HG03103 (cell line): ENCODE measurements at regions not wholly inside any gene's neighbourhood (a gene's known extent, or its start where the extent isn't known, plus 50 kb on each side); places are given as distances from the start of the nearest gene placed in this dataset.
"Not testable (repeated sequence)": the region's sequence is repeated elsewhere in the genome, so short reads cannot be mapped to it uniquely, and the experiment has no call there.

ENCODE experiments used
- ATAC-seq: cut with Tn5 transposase; IDR thresholded peaks from one replicate; pipeline ENCODE4 v1.9.1; 2021; ENCODE audit warnings: low read depth; ENCODE audit not compliant: unreplicated experiment

- ATAC-seq: peak; percentile 85
These were observed 119.9 kb upstream of the TMEM45B start for GRCh38 chr11:129695571-129696308.

DNA sequence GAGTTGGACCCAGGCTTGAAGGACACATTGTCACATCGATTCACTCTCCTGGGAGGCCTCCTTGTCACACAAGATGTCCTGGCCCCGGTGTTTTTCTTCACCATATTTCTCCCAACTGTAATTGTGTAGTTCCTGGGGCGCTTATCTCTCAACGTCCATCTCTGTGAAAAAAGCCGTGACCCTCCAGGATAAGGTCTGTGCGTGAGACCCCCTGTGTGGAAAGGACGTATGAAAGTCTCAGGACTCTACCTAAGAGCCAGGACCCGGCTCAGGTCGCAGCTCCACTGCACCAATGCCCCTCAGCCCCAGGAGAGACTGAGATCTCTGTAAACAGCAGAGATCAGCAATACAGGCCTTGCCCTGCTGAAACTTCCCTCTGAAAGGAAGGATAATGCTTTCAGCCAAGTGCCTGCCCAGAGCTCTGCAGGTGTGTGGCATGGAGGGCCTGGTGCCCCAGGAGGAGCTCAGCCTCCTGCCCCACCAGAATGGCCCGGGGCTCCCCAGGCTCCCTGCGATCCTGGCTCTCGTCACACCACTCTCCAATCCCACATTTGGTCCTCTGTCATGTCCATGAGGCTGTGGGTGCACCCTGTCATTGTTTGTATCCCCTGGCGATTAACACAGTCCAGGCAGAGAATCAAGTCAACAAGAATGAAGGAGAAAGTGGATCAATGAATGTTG lies 119.2 kb upstream of the TMEM45B start:
- no peak for ATAC-seq

DNA sequence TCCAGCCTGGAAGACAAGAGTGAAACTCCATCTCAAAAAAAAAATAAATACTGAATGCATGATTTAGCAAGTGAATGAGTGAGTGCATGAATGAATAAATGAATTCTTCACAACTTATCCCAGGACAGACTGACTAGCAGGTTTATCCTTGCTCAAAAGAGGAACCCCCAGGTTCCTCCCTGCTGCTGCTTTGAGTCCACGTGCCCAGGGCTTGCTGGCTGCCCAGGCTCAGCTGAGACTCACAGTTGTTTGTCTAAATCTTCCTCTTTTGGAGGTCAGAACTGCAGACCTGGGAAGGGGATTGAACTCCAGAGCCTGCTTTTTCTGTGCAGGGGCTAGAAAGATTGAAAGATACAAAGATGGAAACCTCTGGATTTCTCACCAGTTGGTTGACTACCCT lies 117.4 kb upstream of the TMEM45B start:
- no peak for ATAC-seq

GRCh38 chr11:129699711-129700304 lies 115.8 kb upstream of the TMEM45B start:
- ATAC-seq: no peak

GRCh38 chr11:129700701-129701100 lies 114.9 kb upstream of the TMEM45B start:
- no peak for ATAC-seq

GRCh38 chr11:129701706-129702105 lies 113.9 kb upstream of the TMEM45B start:
- no peak for ATAC-seq

DNA sequence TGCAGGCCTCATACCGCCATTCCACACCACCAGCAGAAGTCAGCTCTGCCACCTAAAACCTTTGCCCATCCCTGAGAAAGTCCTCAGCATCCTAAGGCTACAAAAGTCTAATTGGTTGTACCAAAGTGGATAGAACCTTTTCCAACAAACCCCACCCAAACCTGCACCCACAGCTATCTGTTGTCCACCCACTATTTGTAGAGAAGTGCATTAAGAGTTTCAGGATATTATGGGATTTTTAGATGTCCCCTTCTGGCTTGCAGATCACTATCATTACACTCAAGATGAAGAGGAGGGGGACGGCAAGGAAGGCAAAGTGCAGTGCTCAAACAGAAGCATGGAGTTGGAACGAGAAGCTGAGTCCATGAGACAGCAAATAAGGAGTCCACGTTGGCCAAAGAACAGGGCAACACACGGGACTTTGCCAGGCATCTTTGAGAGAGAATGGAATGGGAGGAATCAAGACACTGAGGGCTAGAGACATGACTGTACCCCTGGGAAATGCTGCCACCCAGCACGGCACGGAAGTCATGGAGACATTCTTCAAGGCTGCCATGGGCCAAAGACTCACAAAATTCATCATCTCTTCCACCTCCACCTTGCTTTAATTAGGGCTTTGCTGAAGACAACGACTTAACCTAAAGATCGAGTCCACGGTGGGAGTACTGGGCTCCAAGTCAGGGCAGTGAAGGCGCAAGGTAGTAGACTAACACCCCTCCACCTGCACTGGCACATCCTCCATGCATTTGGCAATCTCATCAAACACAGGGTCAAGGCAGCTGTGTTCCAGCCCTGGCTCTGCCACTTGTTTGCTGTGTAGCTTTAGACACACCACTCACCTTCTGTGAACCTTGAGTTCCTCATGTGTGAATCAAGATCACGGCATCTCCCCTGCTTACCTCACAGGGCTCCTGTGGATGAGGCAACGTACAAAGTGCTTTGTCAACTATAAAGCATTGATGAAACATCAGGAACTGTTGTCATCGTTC lies 112.9 kb upstream of the TMEM45B start:
- no peak for ATAC-seq

GRCh38 chr11:129703846-129704245 lies 111.8 kb upstream of the TMEM45B start:
- no peak for ATAC-seq

GRCh38 chr11:129704831-129705230 lies 110.8 kb upstream of the TMEM45B start:
- ATAC-seq: no peak

- ATAC-seq: no peak
These were observed 110.3 kb upstream of the TMEM45B start for GRCh38 chr11:129705341-129705740.

- ATAC-seq: no peak
These were observed 109.7 kb upstream of the TMEM45B start for GRCh38 chr11:129705933-129706332.

GRCh38 chr11:129709801-129710398 lies 105.7 kb upstream of the TMEM45B start:
- ATAC-seq: no peak

GRCh38 chr11:129710423-129710822 lies 105.2 kb upstream of the TMEM45B start:
- ATAC-seq: no peak

DNA sequence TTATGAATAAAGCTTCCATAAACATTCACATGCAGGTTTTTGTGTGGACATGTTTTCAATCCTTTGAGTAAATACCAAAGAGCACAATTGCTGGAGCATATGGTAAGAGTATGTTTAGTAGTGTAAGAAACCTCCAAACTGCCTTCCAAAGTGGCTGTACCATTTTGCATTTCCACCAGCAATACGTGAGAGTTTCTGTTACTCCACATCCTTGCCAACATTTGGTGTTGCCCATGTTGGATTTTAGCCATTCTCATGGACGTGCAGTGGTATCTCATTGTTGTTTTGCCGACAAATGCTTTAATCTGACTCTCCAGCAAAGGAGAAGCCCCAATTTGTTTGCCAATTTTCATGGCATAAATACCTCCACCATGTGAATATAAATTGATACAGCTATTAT lies 103.9 kb upstream of the TMEM45B start:
- no peak for ATAC-seq

DNA sequence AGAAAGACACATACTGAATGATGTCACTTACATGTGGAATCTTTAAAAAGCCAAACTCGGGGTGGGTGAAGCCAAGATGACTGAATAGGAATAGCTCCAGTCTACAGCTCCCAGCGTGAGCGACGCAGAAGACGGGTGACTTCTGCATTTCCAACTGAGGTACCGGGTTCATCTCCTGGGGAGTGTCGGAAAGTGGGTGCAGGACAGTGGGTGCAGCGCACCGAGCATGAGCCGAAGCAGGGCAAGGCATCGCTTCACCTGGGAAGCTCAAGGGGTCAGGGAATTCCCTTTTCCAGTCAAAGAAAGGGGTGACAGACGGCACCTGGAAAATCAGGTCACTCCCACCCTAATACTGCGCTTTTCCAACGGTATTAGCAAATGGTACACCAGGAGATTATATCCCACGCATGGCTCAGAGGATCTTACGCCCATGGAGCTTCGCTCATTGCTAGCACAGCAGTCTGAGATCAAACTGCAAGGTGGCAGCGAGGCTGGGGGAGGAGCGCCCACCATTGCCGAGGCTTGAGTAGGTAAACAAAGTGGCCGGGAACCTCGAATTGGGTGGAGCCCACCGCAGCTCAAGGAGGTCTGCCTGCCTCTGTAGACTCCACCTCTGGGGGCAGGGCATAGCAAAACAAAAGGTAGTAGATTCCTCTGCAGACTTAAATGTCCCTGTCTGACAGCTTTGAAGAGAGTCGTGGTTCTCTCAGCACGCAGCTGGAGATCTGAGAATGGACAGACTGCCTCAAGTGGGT lies 103.0 kb upstream of the TMEM45B start:
- ATAC-seq: not testable (repeated sequence)

DNA sequence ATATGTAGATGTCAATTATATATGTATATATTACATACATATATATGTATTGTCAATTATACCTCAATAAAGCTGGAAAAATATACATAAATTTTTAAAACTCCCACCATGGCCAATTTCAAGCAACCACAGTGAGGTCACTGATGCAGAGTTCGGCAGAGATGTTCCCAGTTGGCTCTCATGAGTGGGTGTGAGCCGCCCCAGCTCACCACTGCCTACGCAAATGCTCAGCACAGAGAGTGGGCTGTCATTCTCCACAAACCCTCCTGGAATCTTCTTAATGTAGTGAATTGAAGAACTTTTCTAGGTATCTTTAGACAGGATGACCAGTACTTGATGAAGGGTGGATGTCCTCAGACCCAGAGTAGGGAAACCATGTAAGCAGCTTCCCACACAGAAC lies 96.6 kb upstream of the TMEM45B start:
- no peak for ATAC-seq

- ATAC-seq: no peak
These were observed 95.5 kb upstream of the TMEM45B start for GRCh38 chr11:129720156-129720555.

GRCh38 chr11:129720994-129721393 lies 94.7 kb upstream of the TMEM45B start:
- ATAC-seq: no peak

DNA sequence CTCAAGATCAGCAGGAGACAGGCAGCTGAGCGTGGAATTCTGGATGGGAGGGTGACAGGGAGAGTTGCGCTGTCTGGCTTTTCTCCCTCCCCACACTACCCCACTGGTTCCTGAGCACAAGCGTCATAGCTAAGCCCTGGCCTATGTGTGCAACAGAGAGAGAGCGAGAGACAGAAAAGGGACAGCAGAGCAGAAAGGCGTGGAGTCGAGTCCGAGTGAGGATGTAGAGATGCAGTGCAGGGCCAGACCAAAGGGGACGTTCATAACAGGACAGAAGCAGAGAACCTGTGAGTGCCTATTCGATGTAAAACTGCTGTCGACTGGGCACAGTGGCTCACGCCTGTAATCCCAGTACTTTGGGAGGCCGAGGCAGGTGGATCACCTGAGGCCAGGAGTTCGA lies 94.0 kb upstream of the TMEM45B start:
- ATAC-seq: no peak

DNA sequence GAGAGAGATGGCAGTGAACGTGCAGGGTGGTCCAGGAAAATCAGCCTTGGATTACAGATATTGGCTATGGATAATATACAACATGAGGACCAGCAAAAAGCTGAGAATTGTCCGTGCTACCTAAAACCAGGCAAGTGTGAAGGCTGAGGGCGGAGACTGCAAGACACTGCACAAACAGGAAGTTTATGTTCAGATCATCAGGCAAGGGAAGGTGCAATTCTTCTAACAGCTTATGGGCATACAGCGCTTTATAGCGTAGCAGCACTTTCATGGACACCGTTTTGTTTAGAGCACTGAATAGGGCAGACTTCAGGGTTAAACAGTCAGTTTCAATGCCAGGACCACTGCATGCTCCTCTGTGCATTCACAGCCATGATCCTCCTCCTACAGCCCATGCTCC lies 93.1 kb upstream of the TMEM45B start:
- no peak for ATAC-seq
